Natural killer cell (primary cell): ENCODE measurements at regions not wholly inside any gene's neighbourhood (a gene's known extent, or its start where the extent isn't known, plus 50 kb on each side); places are given as distances from the start of the nearest gene placed in this dataset.

Experiments
- ATAC-seq, 3 donors: fragments of 150-1000 bp in 2 of 3; fragments of 200-7000 bp in 1 of 3; cut with Tn5 transposase; 1 replicate in 1 of 3; 2 replicates in 2 of 3; pipeline ENCODE4 v1.10.0; 2021; ENCODE audit warnings: mild to moderate bottlenecking in 2 of 3, moderate library complexity in 2 of 3
- DNase-seq, 2 donors: peaks; one replicate each; pipeline versions ENCODE4 v3.0.0 to v3.0.0-alpha.2; 2013 to 2021; ENCODE audit warnings: mixed read lengths in 1 of 2
- H3K27ac ChIP-seq: one replicate; pipeline ENCODE4 v1.5.1; 2013; ENCODE audit warnings: mild to moderate bottlenecking, low read length
- H3K27me3 ChIP-seq: one replicate; pipeline ENCODE4 v1.6.1; 2013; ENCODE audit warnings: low read length; ENCODE audit not compliant: control insufficient read depth, insufficient read depth
- H3K36me3 ChIP-seq: one replicate; pipeline ENCODE4 v1.6.1; 2013; ENCODE audit warnings: low read length; ENCODE audit not compliant: control insufficient read depth, insufficient read depth
- H3K4me1 ChIP-seq: one replicate; pipeline ENCODE4 v1.6.1; 2013; ENCODE audit warnings: low read length; ENCODE audit not compliant: control insufficient read depth, insufficient read depth
- H3K4me3 ChIP-seq: one replicate; pipeline ENCODE4 v1.5.1; 2013; ENCODE audit warnings: low read length
- H3K9me3 ChIP-seq: one replicate; pipeline ENCODE4 v1.6.1; 2013; ENCODE audit warnings: low read length; ENCODE audit not compliant: control insufficient read depth, insufficient read depth
- H3K27ac Mint-ChIP-seq, 2 donors: one replicate each; pipeline ENCODE4 v1.8.0; 2022; ENCODE audit warnings: mild to moderate bottlenecking in 2 of 2, mixed read lengths in 2 of 2, moderate library complexity in 1 of 2
- H3K27me3 Mint-ChIP-seq, 2 donors: one replicate each; pipeline ENCODE4 v1.8.0; 2022; ENCODE audit warnings: low read depth in 2 of 2, mixed read lengths in 2 of 2
- H3K36me3 Mint-ChIP-seq: one replicate; pipeline ENCODE4 v1.8.0; 2022; ENCODE audit warnings: mixed read lengths
- H3K4me1 Mint-ChIP-seq, 2 donors: one replicate each; pipeline ENCODE4 v1.8.0; 2022; ENCODE audit warnings: mixed read lengths in 2 of 2
- H3K4me3 Mint-ChIP-seq: one replicate; pipeline ENCODE4 v1.8.0; 2022; ENCODE audit warnings: mild to moderate bottlenecking, moderate library complexity, mixed read lengths
- H3K9me3 Mint-ChIP-seq, 2 donors: one replicate each; pipeline ENCODE4 v1.8.0; 2022; ENCODE audit warnings: mixed read lengths in 2 of 2
- CTCF ChIP-seq: fragments of 200-600 bp; IDR thresholded peaks from one replicate; pipeline ENCODE4 v1.8.0; 2022; ENCODE audit warnings: antibody characterized with exemption
- WGBS: methylation state at CpG from one replicate; pipeline ENCODE4 v1.1.7; 2013; ENCODE audit warnings: missing lambda C conversion rate; ENCODE audit not compliant: insufficient coverage; 5-methylcytosine and 5-hydroxymethylcytosine counted together
- intact Hi-C: fragments of 100-400 bp; cut with micrococcal nuclease; formaldehyde crosslinking; loops from one replicate; pipeline ENCODE4 v1.14.2; 2022

GRCh38 chrX:124426288-124427169 lies 80.2 kb downstream of the SH2D1A start:
- Histone ChIP-seq H3K36me3 (no peaks in the 10 kb centered on the region), H3K4me1 (no peaks in the 10 kb centered on the region), H3K4me3 (no peak overlapping the region), H3K9me3 (no peaks in the 10 kb centered on the region), H3K27ac (no peak overlapping the region), H3K27me3 (no peaks in the 10 kb centered on the region)
- ATAC-seq (no peak), DNase-seq (no peak)
- Mint-ChIP-seq H3K9me3 (no peaks in the 10 kb centered on the region), H3K4me1 (peaks cover 0 to 5% of the 10 kb centered on the region in 2 donors), H3K4me3 (no peak overlapping the region), H3K27me3 (no peaks in the 10 kb centered on the region), H3K36me3 (no peaks in the 10 kb centered on the region), H3K27ac (no peak overlapping the region)
- no peak for TF ChIP-seq CTCF
- intact Hi-C loops: no loop called here
- 84% methylated on average over 8 of the region's 9 CpGs for WGBS

- no CpG with 5 or more reads among the region's 2 CpGs for WGBS
- Mint-ChIP-seq H3K27ac (no peak overlapping the region), H3K36me3 (no peaks in the 10 kb centered on the region), H3K4me3 (no peak overlapping the region), H3K4me1 (no peaks in the 10 kb centered on the region), H3K9me3 (no peaks in the 10 kb centered on the region), H3K27me3 (no peaks in the 10 kb centered on the region)
- H3K4me3 ChIP-seq: no peak overlapping the region
- H3K27me3 ChIP-seq: no peaks in the 10 kb centered on the region
- TF ChIP-seq CTCF: no peak
- no peak for DNase-seq
- intact Hi-C loops: no loop called here
- no peaks in the 10 kb centered on the region for H3K36me3 ChIP-seq
- no peaks in the 10 kb centered on the region for H3K4me1 ChIP-seq
- no peak for ATAC-seq
- H3K9me3 ChIP-seq: no peaks in the 10 kb centered on the region
- no peak overlapping the region for H3K27ac ChIP-seq
Measured at GRCh38 chrX:124433186-124433585, 86.8 kb downstream of the SH2D1A start.

GRCh38 chrX:124435616-124436015 lies 89.3 kb downstream of the SH2D1A start:
- no peaks in the 10 kb centered on the region for H3K27me3 Mint-ChIP-seq
- intact Hi-C loops: no loop called here
- H3K4me1 Mint-ChIP-seq: no peaks in the 10 kb centered on the region
- Histone ChIP-seq H3K27ac (no peak overlapping the region), H3K4me1 (no peaks in the 10 kb centered on the region), H3K27me3 (no peaks in the 10 kb centered on the region), H3K9me3 (no peaks in the 10 kb centered on the region), H3K36me3 (no peaks in the 10 kb centered on the region), H3K4me3 (no peak overlapping the region)
- no peak for ATAC-seq
- H3K9me3 Mint-ChIP-seq: no peaks in the 10 kb centered on the region
- H3K27ac Mint-ChIP-seq: no peak overlapping the region
- H3K36me3 Mint-ChIP-seq: no peaks in the 10 kb centered on the region
- WGBS: 100% methylated on average over 2 of the region's 4 CpGs
- DNase-seq: no peak
- no peak for TF ChIP-seq CTCF
- no peak overlapping the region for H3K4me3 Mint-ChIP-seq

GRCh38 chrX:124440695-124441094 lies 94.3 kb downstream of the SH2D1A start:
- Histone ChIP-seq H3K27ac (no peak overlapping the region), H3K27me3 (no peaks in the 10 kb centered on the region), H3K9me3 (no peaks in the 10 kb centered on the region), H3K4me3 (no peak overlapping the region), H3K4me1 (no peaks in the 10 kb centered on the region), H3K36me3 (no peaks in the 10 kb centered on the region)
- Mint-ChIP-seq H3K27me3 (no peaks in the 10 kb centered on the region), H3K27ac (no peak overlapping the region), H3K36me3 (no peaks in the 10 kb centered on the region), H3K4me1 (peaks cover 0 to 31% of the 10 kb centered on the region in 2 donors), H3K9me3 (no peaks in the 10 kb centered on the region), H3K4me3 (no peak overlapping the region)
- ATAC-seq: no peak
- TF ChIP-seq CTCF: no peak
- 95% methylated on average over 2 of the region's 2 CpGs for WGBS
- intact Hi-C loops: no loop called here
- DNase-seq: no peak
